ENCODE measurements at regions not wholly inside any gene's neighbourhood (a gene's known extent, or its start where the extent isn't known, plus 50 kb on each side); places are given as distances from the start of the nearest gene placed in this dataset.

DNA sequence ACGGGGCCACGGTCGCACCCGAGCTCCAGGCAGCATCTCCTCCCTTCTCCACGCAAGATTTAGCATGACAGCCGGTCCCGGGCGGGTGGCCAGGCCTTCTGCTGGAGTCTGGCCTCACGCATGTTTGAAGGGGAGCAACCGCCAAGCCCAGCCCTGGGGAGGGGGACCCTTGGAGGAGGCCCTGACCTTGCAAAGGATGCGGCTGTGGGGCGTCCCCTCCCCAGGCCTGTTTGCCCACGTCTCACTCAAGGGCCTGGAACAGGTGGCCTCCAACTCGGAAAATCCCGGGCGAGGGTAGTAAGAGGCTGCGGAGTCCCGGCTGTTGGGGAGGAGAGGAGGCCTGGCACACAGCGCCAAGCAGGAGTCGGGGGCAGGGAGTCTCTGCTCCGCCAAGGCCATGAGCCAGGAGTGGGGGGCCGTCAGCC lies 50.6 kb upstream of the DPYSL4 start:
- 60% methylated on average over 6 of the region's 22 CpGs for WGBS (ENCODE audit: low lambda C conversion rate)
- CTCF ChIA-PET: interaction anchor here (0.7 to 0.8 kb wide), 2 partner anchors 22 to 113 kb away, joined by 3 read pairs; no protein-coding TSS in a partner anchor

More for the DNA sequence above, 50.6 kb upstream of the DPYSL4 start:
- Histone ChIP-seq H3K9me2 (no peaks in the 10 kb centered on the region), H3K79me2 (ENCODE audit: insufficient read depth) (no peaks in the 10 kb centered on the region), H4K20me1 (ENCODE audit: insufficient read depth) (no peaks in the 10 kb centered on the region), H3K27me3 (ENCODE audit: insufficient read depth) (no peaks in the 10 kb centered on the region), H3K36me3 (replicated peaks in 1 of 2; ENCODE audit: control insufficient read depth in 1 of 2, insufficient read depth in 2 of 2, low read length in 1 of 2) (no peaks in the 10 kb centered on the region), H3K4me1 (ENCODE audit: control insufficient read depth in 1 of 2, insufficient read depth in 2 of 2, low read depth in 1 of 2, low read length in 1 of 2) (peaks cover 0 to 12% of the 10 kb centered on the region in 2 experiments; a peak in 1 of 4 replicates), H3K9ac (no peak overlapping the region), H2AFZ (ENCODE audit: low read depth) (no peak overlapping the region), H3K4me3 (ENCODE audit: low read depth in 2 of 2, low read length in 1 of 2) (no peak overlapping the region), H3K27ac (ENCODE audit: low read depth in 2 of 2, low read length in 1 of 2) (no peak overlapping the region), H3K4me2 (no peak overlapping the region), H3K9me3 (no peaks in the 10 kb centered on the region), H3F3A (replicated peaks; ENCODE audit: insufficient read depth) (no peaks in the 10 kb centered on the region)
- no peak for DNase-seq
- TF ChIP-seq MXI1 (IDR thresholded peaks at IDR 0.05; ENCODE audit: low read depth, low read length) (no peak), SMC3 (IDR thresholded peaks at IDR 0.05; ENCODE audit: low read depth, low read length) (no peak), GATA2 (CRISPR knock-in tag; IDR thresholded peaks at IDR 0.05) (no peak), FOXM1 (IDR thresholded peaks at IDR 0.05; ENCODE audit: low read depth) (no peak), PBX3 (IDR thresholded peaks at IDR 0.05) (no peak), RXRA (IDR thresholded peaks at IDR 0.05; ENCODE audit: borderline replicate concordance, low read depth) (no peak), RFX5 (IDR thresholded peaks at IDR 0.05; ENCODE audit: low read length) (no peak), JUND (IDR thresholded peaks at IDR 0.05) (no peak), REST (IDR thresholded peaks at IDR 0.05; ENCODE audit: low read depth, low read length) (no peak), TEAD4 (IDR thresholded peaks at IDR 0.05; ENCODE audit: borderline replicate concordance, insufficient read depth) (no peak), FOXJ3 (CRISPR knock-in tag; IDR thresholded peaks at IDR 0.05) (no peak), GABPA (IDR thresholded peaks at IDR 0.05; ENCODE audit: low read depth) (no peak), CTCF (IDR thresholded peaks at IDR 0.05) (no peak), NRF1 (IDR thresholded peaks at IDR 0.05; ENCODE audit: low read depth, low read length) (no peak), TAF1 (IDR thresholded peaks at IDR 0.05; ENCODE audit: borderline replicate concordance, low read depth, low read length) (no peak), POLR2AphosphoS5 (IDR thresholded peaks at IDR 0.05; ENCODE audit: low read depth, low read length) (no peak)
- TF ChIP-seq, protein P1, sequence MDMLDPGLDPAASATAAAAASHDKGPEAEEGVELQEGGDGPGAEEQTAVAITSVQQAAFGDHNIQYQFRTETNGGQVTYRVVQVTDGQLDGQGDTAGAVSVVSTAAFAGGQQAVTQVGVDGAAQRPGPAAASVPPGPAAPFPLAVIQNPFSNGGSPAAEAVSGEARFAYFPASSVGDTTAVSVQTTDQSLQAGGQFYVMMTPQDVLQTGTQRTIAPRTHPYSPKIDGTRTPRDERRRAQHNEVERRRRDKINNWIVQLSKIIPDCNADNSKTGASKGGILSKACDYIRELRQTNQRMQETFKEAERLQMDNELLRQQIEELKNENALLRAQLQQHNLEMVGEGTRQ (IDR thresholded peaks at IDR 0.05; ENCODE audit: borderline replicate concordance, low read depth, low read length): no peak
- TF ChIP-seq, protein P2, sequence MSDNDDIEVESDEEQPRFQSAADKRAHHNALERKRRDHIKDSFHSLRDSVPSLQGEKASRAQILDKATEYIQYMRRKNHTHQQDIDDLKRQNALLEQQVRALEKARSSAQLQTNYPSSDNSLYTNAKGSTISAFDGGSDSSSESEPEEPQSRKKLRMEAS (IDR thresholded peaks at IDR 0.05; ENCODE audit: low read depth): no peak
- POLR2A ChIA-PET: no interaction called here

All from SK-N-SH (cell line).